Esophagus squamous epithelium (tissue), 5 donors: ENCODE measurements at regions not wholly inside any gene's neighbourhood (a gene's known extent, or its start where the extent isn't known, plus 50 kb on each side); places are given as distances from the start of the nearest gene placed in this dataset.

Experiments used
- DNase-seq: peaks from one replicate; lab custom pipeline; 2025; lab: John Stamatoyannopoulos, UW
- H3K27ac ChIP-seq, 4 donors: fragments of 200-600 bp; sonication (generic); one replicate each; pipeline ENCODE4 v1.5.1; 2016 to 2019; ENCODE audit warnings: mild to moderate bottlenecking in 1 of 4
- H3K27me3 ChIP-seq, 4 donors: fragments of 200-600 bp; sonication (generic); 1 replicate in 3 of 4; 2 replicates in 1 of 4; pipeline versions ENCODE4 v1.5.1 to v1.6.0; 2017 to 2021; ENCODE audit warnings: antibody characterized with exemption in 1 of 4
- H3K36me3 ChIP-seq, 3 donors: fragments of 200-600 bp; sonication (generic); one replicate each; pipeline ENCODE4 v1.5.1; 2016 to 2019
- H3K4me1 ChIP-seq, 3 donors: fragments of 200-600 bp; sonication (generic); one replicate each; pipeline ENCODE4 v1.5.1; 2017 to 2019
- H3K4me3 ChIP-seq, 4 donors: fragments of 200-600 bp; sonication (generic); 1 replicate in 3 of 4; 2 replicates in 1 of 4; pipeline ENCODE4 v1.5.1; 2016 to 2019; ENCODE audit warnings: mild to moderate bottlenecking in 2 of 4, moderate library complexity in 1 of 4
- H3K9me3 ChIP-seq, 3 donors: fragments of 200-600 bp; sonication (generic); one replicate each; pipeline ENCODE4 v1.5.1; 2016 to 2019
- POLR2A ChIP-seq, 4 donors: fragments of 450-650 bp; IDR thresholded peaks; one replicate each; pipeline ENCODE4 v1.6.1; 2017; ENCODE audit warnings: antibody characterized with exemption in 4 of 4, mild to moderate bottlenecking in 4 of 4, moderate library complexity in 3 of 4
- WGBS, 2 donors: methylation state at CpG; one replicate each; pipeline ENCODE4 v1.1.5; 2018; 5-methylcytosine and 5-hydroxymethylcytosine counted together
- intact Hi-C: fragments of 100-400 bp; cut with DNase I; formaldehyde crosslinking; loops from one replicate; pipeline ENCODE4 v1.15.0; 2022
- TF ChIP-seq, protein P1 (sequence below), 6 experiments: fragments of 450-650 bp in 4 of 6; fragments of 200-600 bp in 2 of 6; sonication (generic) in 2 of 6; IDR thresholded peaks; one replicate each; pipeline ENCODE4 v1.5.1; 2016 to 2019; ENCODE audit warnings: antibody characterized with exemption in 6 of 6, mild to moderate bottlenecking in 4 of 6, moderate library complexity in 4 of 6
- donor health status: DM: yes; HTN: yes; CAD: no.

DNA sequence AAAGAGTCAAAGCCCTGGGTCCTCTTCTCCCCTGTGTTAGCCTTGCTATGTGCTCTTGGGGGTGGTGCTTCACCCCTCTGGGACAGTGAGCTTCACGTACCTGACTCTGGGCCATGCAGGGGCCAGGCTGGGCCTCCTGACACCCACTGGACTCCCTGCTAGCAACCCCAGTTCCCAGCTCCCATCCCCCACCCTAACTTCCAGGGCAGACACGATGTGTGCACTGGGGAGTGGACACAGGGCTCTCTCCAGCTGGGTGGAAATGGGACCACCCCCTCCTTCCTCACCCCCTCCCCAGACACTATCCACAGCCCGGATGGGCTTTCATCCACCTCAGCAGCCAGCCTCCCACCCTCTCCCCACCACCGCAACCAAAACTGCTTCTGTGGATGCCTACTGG is 113.0 kb upstream of the ZNF479 start:
- intact Hi-C loops: no loop called here

DNA sequence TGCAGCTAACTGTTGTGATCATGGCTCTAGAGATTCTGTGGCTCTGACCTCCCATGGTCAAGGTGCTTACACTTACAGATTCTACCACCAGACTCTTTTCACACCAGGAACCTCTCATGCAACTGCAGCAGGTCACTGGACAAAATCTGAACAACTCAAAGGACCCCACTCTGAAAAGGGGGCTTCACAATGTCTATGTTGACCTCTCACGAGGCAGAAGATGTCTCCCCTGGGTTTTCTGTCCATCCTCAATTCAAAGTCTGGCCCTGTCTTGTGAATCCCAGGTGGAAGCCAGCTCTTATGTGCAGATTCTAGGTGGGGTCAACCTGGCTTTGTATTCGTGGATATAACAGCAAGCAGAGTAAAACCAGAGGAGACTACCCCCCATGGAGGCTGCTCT is 118.6 kb upstream of the ZNF479 start:
- H3K9me3 ChIP-seq: peaks cover 0 to 44% (median 15%) of the 10 kb centered on the region in 3 donors
- intact Hi-C loops: no loop called here
- H3K27ac ChIP-seq: no peak overlapping the region

More for the DNA sequence above, 113.0 kb upstream of the ZNF479 start:
- no peak overlapping the region for H3K4me3 ChIP-seq
- peaks cover 0 to 81% (median 26%) of the 10 kb centered on the region in 3 donors for H3K9me3 ChIP-seq
- no peak for DNase-seq
- no peak for TF ChIP-seq POLR2A (IDR thresholded peaks at IDR 0.05)
- TF ChIP-seq, protein P1, sequence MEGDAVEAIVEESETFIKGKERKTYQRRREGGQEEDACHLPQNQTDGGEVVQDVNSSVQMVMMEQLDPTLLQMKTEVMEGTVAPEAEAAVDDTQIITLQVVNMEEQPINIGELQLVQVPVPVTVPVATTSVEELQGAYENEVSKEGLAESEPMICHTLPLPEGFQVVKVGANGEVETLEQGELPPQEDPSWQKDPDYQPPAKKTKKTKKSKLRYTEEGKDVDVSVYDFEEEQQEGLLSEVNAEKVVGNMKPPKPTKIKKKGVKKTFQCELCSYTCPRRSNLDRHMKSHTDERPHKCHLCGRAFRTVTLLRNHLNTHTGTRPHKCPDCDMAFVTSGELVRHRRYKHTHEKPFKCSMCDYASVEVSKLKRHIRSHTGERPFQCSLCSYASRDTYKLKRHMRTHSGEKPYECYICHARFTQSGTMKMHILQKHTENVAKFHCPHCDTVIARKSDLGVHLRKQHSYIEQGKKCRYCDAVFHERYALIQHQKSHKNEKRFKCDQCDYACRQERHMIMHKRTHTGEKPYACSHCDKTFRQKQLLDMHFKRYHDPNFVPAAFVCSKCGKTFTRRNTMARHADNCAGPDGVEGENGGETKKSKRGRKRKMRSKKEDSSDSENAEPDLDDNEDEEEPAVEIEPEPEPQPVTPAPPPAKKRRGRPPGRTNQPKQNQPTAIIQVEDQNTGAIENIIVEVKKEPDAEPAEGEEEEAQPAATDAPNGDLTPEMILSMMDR (IDR thresholded peaks at IDR 0.05): no peak
- H3K27me3 ChIP-seq: no peaks in the 10 kb centered on the region
- H3K4me1 ChIP-seq: no peaks in the 10 kb centered on the region
- no peak overlapping the region for H3K27ac ChIP-seq
- 82 to 86% methylated on average over 3 of the region's 4 CpGs for WGBS, 2 donors
- H3K36me3 ChIP-seq: no peaks in the 10 kb centered on the region

DNA sequence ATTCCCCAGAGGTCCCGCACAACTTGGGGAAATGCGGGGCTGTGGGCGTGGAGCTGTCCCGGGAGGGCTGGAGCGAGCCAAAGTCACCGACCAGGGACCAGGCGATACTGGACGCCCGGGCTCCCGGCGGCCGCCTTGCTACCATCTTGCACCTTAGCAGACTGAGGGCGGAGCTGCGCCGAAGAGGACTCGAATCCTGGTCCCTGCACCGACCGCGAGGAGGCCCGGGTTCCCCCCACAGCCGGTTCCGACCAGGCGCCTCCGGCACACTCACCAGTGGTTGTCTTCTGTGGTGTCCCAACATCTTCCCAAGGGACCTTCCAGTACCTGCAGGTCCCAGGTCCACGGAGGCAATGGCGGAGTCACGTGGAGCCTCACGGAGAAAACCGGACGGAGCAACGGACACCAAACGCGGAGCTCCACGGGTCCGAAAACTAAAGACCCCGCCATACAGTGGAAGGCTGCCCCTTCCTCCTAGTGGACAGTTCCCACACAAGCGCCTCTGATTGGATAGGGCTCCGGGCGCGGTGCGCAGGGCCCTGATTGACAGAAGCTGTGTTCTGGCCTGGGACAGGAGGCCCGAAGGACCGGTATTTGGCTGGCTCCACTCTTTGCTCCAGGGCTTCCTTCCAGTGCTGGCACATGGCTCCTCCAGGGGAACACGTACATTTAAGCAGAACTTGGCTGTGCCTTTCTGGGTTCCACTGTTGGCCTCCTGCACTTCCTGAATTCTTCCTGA is 124.6 kb upstream of the ZNF479 start:
- no peak for DNase-seq
- intact Hi-C loops: no loop called here
- peaks cover 0 to 59% (median 14%) of the 10 kb centered on the region in 3 donors for H3K9me3 ChIP-seq
- no peak overlapping the region for H3K4me3 ChIP-seq
- H3K27ac ChIP-seq: no peak overlapping the region
- H3K27me3 ChIP-seq: no peaks in the 10 kb centered on the region
- TF ChIP-seq POLR2A (IDR thresholded peaks at IDR 0.05): no peak
- TF ChIP-seq, protein P1 (IDR thresholded peaks at IDR 0.05): no peak
- H3K4me1 ChIP-seq: no peaks in the 10 kb centered on the region
- no peaks in the 10 kb centered on the region for H3K36me3 ChIP-seq
- 82 to 92% methylated on average over 3 to 18 of the region's 44 CpGs for WGBS, 2 donors

More for the DNA sequence above, 118.6 kb upstream of the ZNF479 start:
- Histone ChIP-seq H3K4me3 (no peak overlapping the region), H3K27me3 (no peaks in the 10 kb centered on the region), H3K36me3 (no peaks in the 10 kb centered on the region), H3K4me1 (no peaks in the 10 kb centered on the region)
- no peak for DNase-seq
- no peak for TF ChIP-seq POLR2A (IDR thresholded peaks at IDR 0.05)
- TF ChIP-seq, protein P1 (IDR thresholded peaks at IDR 0.05): no peak
- WGBS, 2 donors: 9 to 14% methylated on average over 2 of the region's 2 CpGs

DNA sequence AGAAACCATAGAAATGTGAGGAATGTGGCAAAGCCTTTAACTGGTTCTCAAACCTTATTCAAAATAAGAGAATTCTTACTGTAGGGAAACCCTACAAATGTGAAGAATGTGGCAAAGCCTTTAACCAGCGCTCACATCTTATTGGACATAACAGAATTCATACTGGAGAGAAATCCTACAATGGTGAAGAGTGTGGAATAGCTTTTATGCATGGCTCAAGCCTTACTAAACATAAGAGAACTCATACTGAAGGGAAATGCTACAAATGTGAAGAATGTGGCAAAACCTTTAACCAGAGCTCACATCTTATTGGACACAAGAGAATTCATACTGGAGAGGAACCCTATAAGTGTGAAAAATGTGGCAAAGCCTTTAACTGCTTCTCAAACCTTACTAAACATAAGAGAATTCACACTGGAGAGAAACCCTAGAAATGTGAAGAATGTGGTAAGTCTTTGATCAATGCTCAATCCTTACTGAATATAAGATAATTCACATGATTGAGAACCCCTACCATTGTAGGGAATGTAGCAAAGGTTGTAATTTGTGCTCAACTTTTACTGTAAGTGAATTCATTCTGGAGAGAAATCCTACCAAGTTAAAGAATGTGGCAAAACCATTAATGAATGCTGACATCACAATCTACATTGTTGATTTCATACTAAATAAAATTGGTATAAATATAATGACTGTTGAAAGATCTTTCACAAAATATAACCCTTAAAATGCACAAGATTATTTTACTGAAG is 142.5 kb upstream of the ZNF479 start:
- Histone ChIP-seq H3K36me3 (no peaks in the 10 kb centered on the region), H3K27me3 (no peaks in the 10 kb centered on the region), H3K4me3 (no peak overlapping the region), H3K27ac (no peak overlapping the region), H3K9me3 (peaks cover 0 to 93% (median 31%) of the 10 kb centered on the region in 3 donors), H3K4me1 (no peaks in the 10 kb centered on the region)
- WGBS, 2 donors: 33 to 44% methylated on average over 1 of the region's 1 CpG
- no peak for DNase-seq
- intact Hi-C loops: no loop called here
- no peak for TF ChIP-seq POLR2A (IDR thresholded peaks at IDR 0.05)
- TF ChIP-seq, protein P1 (IDR thresholded peaks at IDR 0.05): no peak

DNA sequence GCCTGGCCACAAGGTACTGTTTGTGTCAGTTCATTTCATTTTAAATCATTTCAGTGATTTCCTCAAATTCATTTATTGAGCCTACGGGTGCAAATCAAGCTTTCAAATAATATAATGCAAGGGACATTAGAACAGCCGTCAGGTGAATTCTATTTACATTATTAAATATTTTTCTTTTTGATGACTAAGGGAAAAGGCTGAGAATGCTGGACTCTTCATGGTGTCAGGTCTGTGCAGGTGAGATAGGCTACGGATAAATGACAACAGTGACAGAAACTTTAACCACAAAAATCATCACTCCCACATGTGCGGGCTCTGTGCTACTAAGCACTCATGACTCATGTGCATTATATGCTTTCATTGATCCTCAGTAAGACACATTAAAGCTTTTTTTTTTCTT is 149.2 kb upstream of the ZNF716 start:
- Histone ChIP-seq H3K27ac (no peak overlapping the region), H3K9me3 (peaks cover 0 to 57% (median 5%) of the 10 kb centered on the region in 3 donors), H3K4me3 (no peak overlapping the region), H3K36me3 (no peaks in the 10 kb centered on the region), H3K4me1 (no peaks in the 10 kb centered on the region), H3K27me3 (no peaks in the 10 kb centered on the region)
- TF ChIP-seq, protein P1 (IDR thresholded peaks at IDR 0.05): no peak
- no peak for TF ChIP-seq POLR2A (IDR thresholded peaks at IDR 0.05)
- 74 to 83% methylated on average over 4 of the region's 4 CpGs for whole genome bisulfite sequencing, 2 donors
- DNase-seq: no peak
- intact Hi-C loops: no loop called here
